ENCODE measurements at regions not wholly inside any gene's neighbourhood (a gene's known extent, or its start where the extent isn't known, plus 50 kb on each side); places are given as distances from the start of the nearest gene placed in this dataset.

DNA sequence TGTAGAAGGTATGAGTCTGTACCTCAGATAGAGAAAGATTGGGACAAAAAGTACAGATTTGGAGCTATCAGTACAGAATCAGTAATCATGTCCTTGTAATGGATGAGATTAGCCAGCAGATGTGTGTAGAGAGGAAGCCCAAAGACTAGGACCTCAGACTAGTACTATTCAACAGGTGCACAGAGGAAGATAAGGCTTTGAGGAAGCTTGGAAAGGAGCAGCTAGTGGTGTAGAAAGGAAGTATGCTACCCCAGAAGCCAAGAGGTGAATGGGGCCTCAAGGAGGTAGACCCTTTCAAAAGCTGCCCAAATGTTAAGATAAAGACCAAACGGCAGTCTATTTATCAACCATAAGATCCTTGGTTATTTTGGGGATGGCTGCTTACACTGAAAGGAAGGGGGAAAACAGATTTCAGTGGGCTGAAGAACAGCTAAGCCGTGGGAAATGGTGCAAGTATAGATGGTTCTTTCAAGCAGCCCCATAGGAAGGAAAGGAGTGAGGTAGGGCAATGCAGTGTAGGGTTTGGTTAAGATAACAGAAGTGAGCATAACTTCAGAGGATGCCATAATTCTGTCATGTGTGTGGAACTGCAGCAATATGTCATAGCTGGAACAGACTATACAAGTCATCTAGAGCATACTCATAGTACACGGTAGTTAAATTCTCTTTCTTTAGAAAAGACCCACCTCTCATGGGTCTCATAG is 221.7 kb downstream of the HHIPL2 start:
- no peak overlapping the region for H3K4me3 ChIP-seq (ENCODE audit: low read depth, low read length)
- TF ChIP-seq, protein P1, sequence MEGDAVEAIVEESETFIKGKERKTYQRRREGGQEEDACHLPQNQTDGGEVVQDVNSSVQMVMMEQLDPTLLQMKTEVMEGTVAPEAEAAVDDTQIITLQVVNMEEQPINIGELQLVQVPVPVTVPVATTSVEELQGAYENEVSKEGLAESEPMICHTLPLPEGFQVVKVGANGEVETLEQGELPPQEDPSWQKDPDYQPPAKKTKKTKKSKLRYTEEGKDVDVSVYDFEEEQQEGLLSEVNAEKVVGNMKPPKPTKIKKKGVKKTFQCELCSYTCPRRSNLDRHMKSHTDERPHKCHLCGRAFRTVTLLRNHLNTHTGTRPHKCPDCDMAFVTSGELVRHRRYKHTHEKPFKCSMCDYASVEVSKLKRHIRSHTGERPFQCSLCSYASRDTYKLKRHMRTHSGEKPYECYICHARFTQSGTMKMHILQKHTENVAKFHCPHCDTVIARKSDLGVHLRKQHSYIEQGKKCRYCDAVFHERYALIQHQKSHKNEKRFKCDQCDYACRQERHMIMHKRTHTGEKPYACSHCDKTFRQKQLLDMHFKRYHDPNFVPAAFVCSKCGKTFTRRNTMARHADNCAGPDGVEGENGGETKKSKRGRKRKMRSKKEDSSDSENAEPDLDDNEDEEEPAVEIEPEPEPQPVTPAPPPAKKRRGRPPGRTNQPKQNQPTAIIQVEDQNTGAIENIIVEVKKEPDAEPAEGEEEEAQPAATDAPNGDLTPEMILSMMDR (IDR thresholded peaks at IDR 0.05; ENCODE audit: low read depth, low read length, missing control alignments) = no peak
- no peak for DNase-seq (ENCODE audit: low read depth)

GRCh38 chr1:222325506-222325905 is 222.4 kb downstream of the HHIPL2 start:
- TF ChIP-seq, protein P1 (IDR thresholded peaks at IDR 0.05; ENCODE audit: low read depth, low read length, missing control alignments) = no peak
- H3K4me3 ChIP-seq (ENCODE audit: low read depth, low read length) = no peak overlapping the region
- no peak for DNase-seq (ENCODE audit: low read depth)

DNA sequence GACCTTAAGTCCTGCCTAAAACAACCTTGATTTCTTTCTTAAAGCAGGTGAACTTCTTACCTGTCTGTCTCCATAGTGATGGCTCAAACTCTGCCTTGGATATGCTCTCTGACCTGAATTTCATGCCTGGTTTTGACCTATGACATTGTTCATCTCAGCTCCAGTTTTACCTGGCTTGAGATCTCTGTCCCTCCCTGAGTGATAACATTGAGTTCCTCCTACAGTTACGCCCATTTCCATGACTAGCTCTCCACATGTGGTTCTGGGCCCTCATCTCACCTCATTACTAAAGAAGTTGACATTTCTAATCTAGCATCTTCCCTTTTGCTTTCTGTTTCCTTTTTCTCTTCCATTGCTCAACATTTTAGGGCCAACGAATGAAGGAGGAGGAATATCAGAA is 233.1 kb downstream of the HHIPL2 start:
- TF ChIP-seq, protein P1 (IDR thresholded peaks at IDR 0.05; ENCODE audit: low read depth, low read length, missing control alignments) = no peak
- H3K4me3 ChIP-seq (ENCODE audit: low read depth, low read length) = no peak overlapping the region
- no peak for DNase-seq (ENCODE audit: low read depth)

- TF ChIP-seq, protein P1 (IDR thresholded peaks at IDR 0.05; ENCODE audit: low read depth, low read length, missing control alignments) = no peak
- DNase-seq (ENCODE audit: low read depth) = no peak
- H3K4me3 ChIP-seq (ENCODE audit: low read depth, low read length) = no peak overlapping the region
Measured at GRCh38 chr1:222310836-222311235, 237.1 kb downstream of the HHIPL2 start.

GRCh38 chr1:222307621-222308020 is 240.3 kb downstream of the HHIPL2 start:
- DNase-seq (ENCODE audit: low read depth) = no peak
- TF ChIP-seq, protein P1 (IDR thresholded peaks at IDR 0.05; ENCODE audit: low read depth, low read length, missing control alignments) = no peak
- H3K4me3 ChIP-seq (ENCODE audit: low read depth, low read length) = no peak overlapping the region

GRCh38 chr1:222306512-222306911 is 241.4 kb downstream of the HHIPL2 start:
- DNase-seq (ENCODE audit: low read depth) = no peak
- TF ChIP-seq, protein P1 (IDR thresholded peaks at IDR 0.05; ENCODE audit: low read depth, low read length, missing control alignments) = no peak
- H3K4me3 ChIP-seq (ENCODE audit: low read depth, low read length) = no peak overlapping the region

- TF ChIP-seq, protein P1 (IDR thresholded peaks at IDR 0.05; ENCODE audit: low read depth, low read length, missing control alignments) = no peak
- H3K4me3 ChIP-seq (ENCODE audit: low read depth, low read length) = no peak overlapping the region
- DNase-seq (ENCODE audit: low read depth) = no peak
Measured at GRCh38 chr1:222306011-222306410, 241.9 kb downstream of the HHIPL2 start.

All from GM12864 (cell line).